ENCODE measurements at regions not wholly inside any gene's neighbourhood (a gene's known extent, or its start where the extent isn't known, plus 50 kb on each side); places are given as distances from the start of the nearest gene placed in this dataset.

GRCh38 chr12:59946635-59947034 lies 350.8 kb downstream of the SLC16A7 start (continued):
- no peak for TF ChIP-seq ATF3 (IDR thresholded peaks at IDR 0.05)
- TF ChIP-seq, protein P1, sequence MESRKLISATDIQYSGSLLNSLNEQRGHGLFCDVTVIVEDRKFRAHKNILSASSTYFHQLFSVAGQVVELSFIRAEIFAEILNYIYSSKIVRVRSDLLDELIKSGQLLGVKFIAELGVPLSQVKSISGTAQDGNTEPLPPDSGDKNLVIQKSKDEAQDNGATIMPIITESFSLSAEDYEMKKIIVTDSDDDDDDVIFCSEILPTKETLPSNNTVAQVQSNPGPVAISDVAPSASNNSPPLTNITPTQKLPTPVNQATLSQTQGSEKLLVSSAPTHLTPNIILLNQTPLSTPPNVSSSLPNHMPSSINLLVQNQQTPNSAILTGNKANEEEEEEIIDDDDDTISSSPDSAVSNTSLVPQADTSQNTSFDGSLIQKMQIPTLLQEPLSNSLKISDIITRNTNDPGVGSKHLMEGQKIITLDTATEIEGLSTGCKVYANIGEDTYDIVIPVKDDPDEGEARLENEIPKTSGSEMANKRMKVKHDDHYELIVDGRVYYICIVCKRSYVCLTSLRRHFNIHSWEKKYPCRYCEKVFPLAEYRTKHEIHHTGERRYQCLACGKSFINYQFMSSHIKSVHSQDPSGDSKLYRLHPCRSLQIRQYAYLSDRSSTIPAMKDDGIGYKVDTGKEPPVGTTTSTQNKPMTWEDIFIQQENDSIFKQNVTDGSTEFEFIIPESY (IDR thresholded peaks at IDR 0.05; ENCODE audit: extremely low read depth, insufficient replicate concordance, low read length) = no peak

- H3K36me3 ChIP-seq (ENCODE audit: control insufficient read depth in 1 of 2, insufficient read depth in 2 of 2, low read length in 2 of 2) = no peaks in the 10 kb centered on the region
- RAD21 ChIA-PET (ENCODE audit: low non-redundant PET in 1 of 2, low total read pairs in 2 of 2, uncharacterized antibody in 2 of 2, unreplicated experiment in 2 of 2) = no interaction called here
- H3K79me2 ChIP-seq (ENCODE audit: insufficient read depth, low read length) = no peaks in the 10 kb centered on the region
- H3K9me2 ChIP-seq (ENCODE audit: insufficient read depth) = no peaks in the 10 kb centered on the region
- H3K27ac ChIP-seq (ENCODE audit: low read depth, low read length) = no peak overlapping the region
- no peak for DNase-seq (ENCODE audit: low read depth, low spot score)
- H2AFZ ChIP-seq (ENCODE audit: low read depth, low read length, poor library complexity, severe bottlenecking) = no peak overlapping the region
- TF ChIP-seq EGR1 (IDR thresholded peaks at IDR 0.05; ENCODE audit: low read depth) (no peak), JUND (IDR thresholded peaks at IDR 0.05) (no peak), EZH2phosphoT487 (IDR thresholded peaks at IDR 0.05; ENCODE audit: borderline replicate concordance) (no peak)
- TF ChIP-seq, protein P2, sequence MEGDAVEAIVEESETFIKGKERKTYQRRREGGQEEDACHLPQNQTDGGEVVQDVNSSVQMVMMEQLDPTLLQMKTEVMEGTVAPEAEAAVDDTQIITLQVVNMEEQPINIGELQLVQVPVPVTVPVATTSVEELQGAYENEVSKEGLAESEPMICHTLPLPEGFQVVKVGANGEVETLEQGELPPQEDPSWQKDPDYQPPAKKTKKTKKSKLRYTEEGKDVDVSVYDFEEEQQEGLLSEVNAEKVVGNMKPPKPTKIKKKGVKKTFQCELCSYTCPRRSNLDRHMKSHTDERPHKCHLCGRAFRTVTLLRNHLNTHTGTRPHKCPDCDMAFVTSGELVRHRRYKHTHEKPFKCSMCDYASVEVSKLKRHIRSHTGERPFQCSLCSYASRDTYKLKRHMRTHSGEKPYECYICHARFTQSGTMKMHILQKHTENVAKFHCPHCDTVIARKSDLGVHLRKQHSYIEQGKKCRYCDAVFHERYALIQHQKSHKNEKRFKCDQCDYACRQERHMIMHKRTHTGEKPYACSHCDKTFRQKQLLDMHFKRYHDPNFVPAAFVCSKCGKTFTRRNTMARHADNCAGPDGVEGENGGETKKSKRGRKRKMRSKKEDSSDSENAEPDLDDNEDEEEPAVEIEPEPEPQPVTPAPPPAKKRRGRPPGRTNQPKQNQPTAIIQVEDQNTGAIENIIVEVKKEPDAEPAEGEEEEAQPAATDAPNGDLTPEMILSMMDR (IDR thresholded peaks at IDR 0.05 in 2 of 3, conservative IDR thresholded peaks at IDR 0.05 in 1 of 3; ENCODE audit: borderline replicate concordance in 1 of 3, insufficient read depth in 1 of 3, low read depth in 2 of 3, low read length in 2 of 3) = no peak
- H3K27me3 ChIP-seq (ENCODE audit: insufficient read depth, low read length) = no peaks in the 10 kb centered on the region
- H3K4me1 ChIP-seq (ENCODE audit: control insufficient read depth in 1 of 2, insufficient read depth in 2 of 2, low read length in 2 of 2) = no peaks in the 10 kb centered on the region
- POLR2A ChIA-PET = no interaction called here
- CTCF ChIA-PET = no interaction called here
- no peak overlapping the region for H3K4me3 ChIP-seq (replicated peaks in 1 of 2; ENCODE audit: low read depth in 1 of 2, low read length in 2 of 2)
- H4K20me1 ChIP-seq (ENCODE audit: insufficient read depth) = no peaks in the 10 kb centered on the region; the same call in 1 of the 2 replicates
- BruUV-seq (replicated peaks) = no TSS peak
- ATAC-seq = no peak
- H3K4me2 ChIP-seq (ENCODE audit: low read length) = no peak overlapping the region
- no peak overlapping the region for H3K9ac ChIP-seq (ENCODE audit: low read length)
- intact Hi-C loops (cut with micrococcal nuclease) = no loop called here
- H3K9me3 ChIP-seq (ENCODE audit: control insufficient read depth in 1 of 2, insufficient read depth in 1 of 2, low read depth in 1 of 2, low read length in 2 of 2) = no peaks in the 10 kb centered on the region
These were observed 367.7 kb downstream of the SLC16A7 start for GRCh38 chr12:59963546-59963945.
